ENCODE measurements at regions not wholly inside any gene's neighbourhood (a gene's known extent, or its start where the extent isn't known, plus 50 kb on each side); places are given as distances from the start of the nearest gene placed in this dataset.

GRCh38 chr16:52603015-52603414 is 56.1 kb upstream of the TOX3 start:
- Histone ChIP-seq H2BK15ac (ENCODE audit: low read length) (no peak overlapping the region), H3K4ac (replicated peaks; ENCODE audit: insufficient read length, low read depth, low read length) (no peak overlapping the region), H3K23me2 (ENCODE audit: low read depth, low read length) (no peaks in the 10 kb centered on the region), H2AK5ac (ENCODE audit: low read depth, low read length) (no peak overlapping the region), H3K36me3 (ENCODE audit: control insufficient read depth in 2 of 4, insufficient read depth in 4 of 4, low read length in 3 of 4) (no peaks in the 10 kb centered on the region), H4K91ac (replicated peaks; ENCODE audit: insufficient read length, low read length) (no peak overlapping the region), H3K79me2 (ENCODE audit: control insufficient read depth in 1 of 2, insufficient read depth in 2 of 2, low read length in 2 of 2) (no peaks in the 10 kb centered on the region), H2BK12ac (ENCODE audit: low read depth, low read length) (no peak overlapping the region), H2BK120ac (replicated peaks; ENCODE audit: low read depth, low read length) (no peak overlapping the region), H2AFZ (ENCODE audit: low read length) (no peak overlapping the region), H4K5ac (ENCODE audit: insufficient read length, low read depth, low read length) (no peak overlapping the region), H4K20me1 (replicated peaks in 1 of 2; ENCODE audit: control insufficient read depth in 1 of 2, insufficient read depth in 2 of 2, low read length in 2 of 2) (no peaks in the 10 kb centered on the region), H3K79me1 (ENCODE audit: low read depth, low read length) (no peaks in the 10 kb centered on the region), H4K8ac (ENCODE audit: extremely low read depth, insufficient read depth, low read length) (no peak overlapping the region), H3K4me3 (ENCODE audit: extremely low read depth in 1 of 4, insufficient read depth in 2 of 4, low read depth in 3 of 4, low read length in 4 of 4) (no peak overlapping the region), H3K14ac (ENCODE audit: insufficient read length) (no peak overlapping the region), H3K4me2 (ENCODE audit: insufficient read depth in 1 of 2, low read depth in 2 of 2, low read length in 2 of 2) (no peak overlapping the region), H3K9me3 (ENCODE audit: insufficient read depth in 2 of 2, low read depth in 1 of 2, low read length in 1 of 2) (no peaks in the 10 kb centered on the region), H3K56ac (replicated peaks; ENCODE audit: insufficient read length, low read depth, low read length) (no peak overlapping the region), H3K4me1 (replicated peaks in 1 of 4; ENCODE audit: control insufficient read depth in 3 of 4, insufficient read depth in 4 of 4, low read length in 3 of 4) (peaks cover 0 to 2% (median under 1%) of the 10 kb centered on the region in 4 experiments; a peak in 2 of 7 replicates), H2BK20ac (ENCODE audit: low read length) (no peak overlapping the region), H3K27me3 (replicated peaks in 1 of 4; ENCODE audit: control insufficient read depth in 3 of 4, extremely low read depth in 1 of 4, insufficient read depth in 3 of 4, low read length in 3 of 4) (no peaks in the 10 kb centered on the region), H3K23ac (ENCODE audit: insufficient read length) (no peak overlapping the region), H2BK5ac (ENCODE audit: low read depth, low read length) (no peak overlapping the region), H3K18ac (ENCODE audit: extremely low read depth, low read length) (no peak overlapping the region), H3K9ac (replicated peaks in 1 of 4; ENCODE audit: extremely low read depth in 1 of 4, low read depth in 3 of 4, low read length in 3 of 4) (no peak overlapping the region), H3K27ac (ENCODE audit: low read depth, low read length) (no peak overlapping the region)
- WGBS, 2 experiments (ENCODE audit: extremely low coverage in 1 of 2, insufficient coverage in 1 of 2, insufficient read length in 1 of 2, insufficient replicate concordance in 2 of 2, low coverage in 1 of 2, low lambda C conversion rate in 2 of 2, missing lambda C conversion rate in 1 of 2), result 100% methylated on average over 1 of the region's 1 CpG; no CpG with 5 or more reads in 1 of the 2 experiments
- FAIRE-seq (no peak), DNase-seq (ENCODE audit: low read depth in 1 of 2, low spot score in 2 of 2) (no peak)
- POLR2A ChIA-PET (ENCODE audit: partially characterized antibody), result no interaction called here
- CTCF ChIA-PET (ENCODE audit: partially characterized antibody), result interaction anchor here (0.9 kb wide), 1 partner anchor 259 kb away, joined by 3 read pairs; no protein-coding TSS in a partner anchor
- TF ChIP-seq TBP (IDR thresholded peaks at IDR 0.05; ENCODE audit: low read depth, low read length), result no peak
- TF ChIP-seq YY1 (IDR thresholded peaks at IDR 0.05; ENCODE audit: low read depth, low read length), result no peak
- no peak for TF ChIP-seq FOSL1 (IDR thresholded peaks at IDR 0.05; ENCODE audit: insufficient read depth, low read depth, low read length)
- TF ChIP-seq MAFK (IDR thresholded peaks at IDR 0.05; ENCODE audit: low read depth, low read length), result no peak
- TF ChIP-seq SP1 (IDR thresholded peaks at IDR 0.05; ENCODE audit: low read depth, low read length), result no peak
- TF ChIP-seq CREB1 (IDR thresholded peaks at IDR 0.05), result no peak
